ENCODE measurements at regions not wholly inside any gene's neighbourhood (a gene's known extent, or its start where the extent isn't known, plus 50 kb on each side); places are given as distances from the start of the nearest gene placed in this dataset.
A peak's percentile ranks its signal among the peaks of the same experiment; 100 is the strongest.

DNA sequence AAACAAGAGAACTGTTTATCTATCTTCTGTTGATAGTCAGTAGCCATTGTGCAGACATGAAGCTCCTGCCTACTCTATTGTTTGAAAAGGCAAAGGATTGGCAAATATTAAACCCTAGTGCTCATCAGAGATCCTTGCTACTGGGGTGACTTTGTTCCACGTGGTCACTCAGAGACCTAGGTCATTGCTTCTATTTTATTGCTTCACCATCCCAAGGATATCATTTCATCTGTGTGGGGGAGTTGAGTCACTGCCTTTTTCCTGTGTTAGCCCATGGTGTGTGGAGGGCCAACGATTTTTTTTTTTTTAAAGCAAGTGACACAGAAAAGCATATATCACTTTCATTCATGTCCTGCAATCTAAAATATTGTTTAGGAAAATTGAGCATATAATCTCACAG, 254.1 kb upstream of the RXFP2 start:
- Histone ChIP-seq H3K79me2 (ENCODE audit: low read depth) (no peaks in the 10 kb centered on the region), H3K4me1 (no peaks in the 10 kb centered on the region), H3K27me3 (no peaks in the 10 kb centered on the region), H2AFZ (replicated peaks) (peak overlapping the region; percentile 27), H3K9me3 (ENCODE audit: low read depth) (no peaks in the 10 kb centered on the region), H3K27ac (no peak overlapping the region), H3K4me2 (no peak overlapping the region), H3F3A (ENCODE audit: low read depth) (no peaks in the 10 kb centered on the region), H3K36me3 (no peaks in the 10 kb centered on the region), H4K20me1 (ENCODE audit: low read depth) (no peaks in the 10 kb centered on the region), H3K9ac (no peak overlapping the region), H3K4me3 (no peak overlapping the region)
- Mint-ChIP-seq H3K9me3 (no peaks in the 10 kb centered on the region), H3K4me3 (no peak overlapping the region), H3K36me3 (no peaks in the 10 kb centered on the region), H3K4me1 (no peaks in the 10 kb centered on the region), H3K27me3 (ENCODE audit: insufficient read depth, low read depth) (peaks cover 2% of the 10 kb centered on the region), H3K27ac (no peak overlapping the region)
- TF ChIP-seq EZH2phosphoT487 (IDR thresholded peaks at IDR 0.05) (no peak), CTCF (IDR thresholded peaks at IDR 0.05) (no peak), EZH2 (IDR thresholded peaks at IDR 0.05) (no peak)
- DNase-seq (ENCODE audit: low spot score), result no peak

DNA sequence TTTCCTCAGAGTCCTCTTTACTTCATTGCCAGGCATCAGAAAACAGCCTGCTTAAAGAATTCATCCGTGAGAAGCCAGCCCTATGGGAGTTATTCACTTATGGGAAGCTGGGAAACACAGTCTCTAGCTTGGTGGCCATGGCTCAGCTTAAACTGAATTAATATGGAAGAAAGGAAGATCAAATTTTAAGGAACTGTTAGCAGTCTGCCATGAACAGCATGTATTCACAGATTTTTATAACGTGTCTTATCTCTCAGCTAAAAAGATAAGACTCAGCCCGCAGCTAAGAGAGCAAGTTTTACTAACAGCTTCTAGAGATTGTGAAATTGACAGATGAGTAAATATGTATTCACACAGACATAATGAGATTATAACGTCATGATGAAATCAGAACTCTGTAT, 253.7 kb upstream of the RXFP2 start:
- H3K9me3 Mint-ChIP-seq, result no peaks in the 10 kb centered on the region

DNA sequence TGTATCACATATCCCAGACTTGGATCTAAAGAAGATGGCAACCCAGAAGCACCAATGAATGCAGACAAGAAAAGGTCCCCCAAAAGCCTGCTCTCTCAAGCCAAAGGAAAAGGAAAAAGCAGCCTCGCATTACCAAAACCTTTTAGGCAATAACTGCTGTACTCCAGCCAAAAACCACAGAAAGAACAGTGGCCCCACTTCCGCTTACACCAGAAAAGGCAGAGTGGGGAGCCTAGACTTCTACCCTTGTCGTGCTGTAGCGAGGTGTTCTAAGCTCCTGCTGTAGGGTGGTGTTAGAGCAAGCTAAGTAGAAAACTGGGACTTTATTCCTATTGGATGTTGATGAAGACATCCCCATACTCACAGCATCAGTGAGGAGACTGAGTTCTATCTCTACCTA, 244.0 kb upstream of the RXFP2 start:
- H3F3A ChIP-seq (ENCODE audit: low read depth), result no peaks in the 10 kb centered on the region
- no peak overlapping the region for H3K27ac Mint-ChIP-seq
- H3K4me1 Mint-ChIP-seq, result no peaks in the 10 kb centered on the region
- peaks cover 16% of the 10 kb centered on the region for H3K9me3 Mint-ChIP-seq
- no peaks in the 10 kb centered on the region for H3K27me3 ChIP-seq
- DNase-seq (ENCODE audit: low spot score), result no peak
- H3K79me2 ChIP-seq (ENCODE audit: low read depth), result no peaks in the 10 kb centered on the region
- H3K36me3 ChIP-seq, result no peaks in the 10 kb centered on the region
- H3K4me1 ChIP-seq, result no peaks in the 10 kb centered on the region
- no peak overlapping the region for H3K27ac ChIP-seq
- H3K4me2 ChIP-seq, result no peak overlapping the region
- H2AFZ ChIP-seq (replicated peaks), result no peak overlapping the region
- peaks cover 2% of the 10 kb centered on the region for H3K27me3 Mint-ChIP-seq (ENCODE audit: insufficient read depth, low read depth)
- H3K9me3 ChIP-seq (ENCODE audit: low read depth), result no peaks in the 10 kb centered on the region
- H3K4me3 ChIP-seq, result no peak overlapping the region
- H3K4me3 Mint-ChIP-seq, result no peak overlapping the region
- H3K9ac ChIP-seq, result no peak overlapping the region
- TF ChIP-seq CTCF (IDR thresholded peaks at IDR 0.05) (no peak), EZH2phosphoT487 (IDR thresholded peaks at IDR 0.05) (no peak), EZH2 (IDR thresholded peaks at IDR 0.05) (no peak)
- H4K20me1 ChIP-seq (ENCODE audit: low read depth), result no peaks in the 10 kb centered on the region
- no peaks in the 10 kb centered on the region for H3K36me3 Mint-ChIP-seq

More for the DNA sequence above, 253.7 kb upstream of the RXFP2 start:
- no peaks in the 10 kb centered on the region for H3K79me2 ChIP-seq (ENCODE audit: low read depth)
- H3K9me3 ChIP-seq (ENCODE audit: low read depth), result no peaks in the 10 kb centered on the region
- no peaks in the 10 kb centered on the region for H3K4me1 ChIP-seq
- Mint-ChIP-seq H3K4me3 (no peak overlapping the region), H3K4me1 (no peaks in the 10 kb centered on the region), H3K27me3 (ENCODE audit: insufficient read depth, low read depth) (peaks cover 2% of the 10 kb centered on the region), H3K36me3 (no peaks in the 10 kb centered on the region), H3K27ac (no peak overlapping the region)
- H3K9ac ChIP-seq, result no peak overlapping the region
- H3K27me3 ChIP-seq, result no peaks in the 10 kb centered on the region
- no peaks in the 10 kb centered on the region for H3K36me3 ChIP-seq
- no peak for TF ChIP-seq CTCF (IDR thresholded peaks at IDR 0.05)
- no peak for TF ChIP-seq EZH2phosphoT487 (IDR thresholded peaks at IDR 0.05)
- no peak for TF ChIP-seq EZH2 (IDR thresholded peaks at IDR 0.05)
- no peaks in the 10 kb centered on the region for H3F3A ChIP-seq (ENCODE audit: low read depth)
- H4K20me1 ChIP-seq (ENCODE audit: low read depth), result no peaks in the 10 kb centered on the region
- no peak overlapping the region for H2AFZ ChIP-seq (replicated peaks)
- DNase-seq (ENCODE audit: low spot score), result no peak
- H3K4me3 ChIP-seq, result no peak overlapping the region
- H3K4me2 ChIP-seq, result no peak overlapping the region
- no peak overlapping the region for H3K27ac ChIP-seq

All from neural progenitor cell (in vitro differentiated cells).